Mesodermal cell (in vitro differentiated cells): ENCODE measurements at regions not wholly inside any gene's neighbourhood (a gene's known extent, or its start where the extent isn't known, plus 50 kb on each side); places are given as distances from the start of the nearest gene placed in this dataset.

Experiments
- H3K27ac ChIP-seq: 2 replicates; pipeline ENCODE4 v1.7.0; 2013; ENCODE audit warnings: mild to moderate bottlenecking, low read depth, low read length, moderate library complexity; ENCODE audit not compliant: severe bottlenecking
- H3K36me3 ChIP-seq: 2 replicates; pipeline ENCODE4 v1.7.1; 2013; ENCODE audit warnings: mild to moderate bottlenecking, low read length, moderate library complexity; ENCODE audit not compliant: control insufficient read depth, insufficient read depth
- H3K4me1 ChIP-seq: one replicate; pipeline ENCODE4 v1.7.1; 2013; ENCODE audit warnings: mild to moderate bottlenecking, low read length; ENCODE audit not compliant: insufficient read depth, control insufficient read depth, poor library complexity, severe bottlenecking
- H3K4me3 ChIP-seq: 2 replicates; pipeline ENCODE4 v1.7.0; 2013; ENCODE audit warnings: low read length, control low read depth, mild to moderate bottlenecking; ENCODE audit not compliant: insufficient read depth, poor library complexity, severe bottlenecking; ENCODE audit errors: extremely low read depth
- H3K9me3 ChIP-seq: 2 replicates; pipeline ENCODE4 v1.7.1; 2013; ENCODE audit warnings: mild to moderate bottlenecking, low read length, moderate library complexity; ENCODE audit not compliant: control insufficient read depth
- WGBS, 2 experiments: methylation state at CpG; one replicate each; pipeline ENCODE4 v1.1.5; 2013; ENCODE audit warnings: missing lambda C conversion rate in 2 of 2; ENCODE audit not compliant: insufficient coverage in 2 of 2; 5-methylcytosine and 5-hydroxymethylcytosine counted together

- 83 to 90% methylated on average over 2 of the region's 3 CpGs for WGBS, 2 experiments
- H3K27ac ChIP-seq, result no peak overlapping the region
- no peaks in the 10 kb centered on the region for H3K4me1 ChIP-seq
- H3K4me3 ChIP-seq, result no peak overlapping the region
- H3K36me3 ChIP-seq, result no peaks in the 10 kb centered on the region
- no peaks in the 10 kb centered on the region for H3K9me3 ChIP-seq
These were observed 904.2 kb upstream of the EDIL3 start for GRCh38 chr5:85288914-85289313.

- H3K9me3 ChIP-seq, result no peaks in the 10 kb centered on the region
- H3K36me3 ChIP-seq, result no peaks in the 10 kb centered on the region
- no peaks in the 10 kb centered on the region for H3K4me1 ChIP-seq
- no peak overlapping the region for H3K27ac ChIP-seq
- no peak overlapping the region for H3K4me3 ChIP-seq
- WGBS, 2 experiments, result 80 to 95% methylated on average over 3 to 4 of the region's 7 CpGs
These were observed 908.6 kb upstream of the EDIL3 start for GRCh38 chr5:85293145-85293785.

- Histone ChIP-seq H3K27ac (no peak overlapping the region), H3K9me3 (no peaks in the 10 kb centered on the region), H3K36me3 (no peaks in the 10 kb centered on the region), H3K4me3 (no peak overlapping the region), H3K4me1 (no peaks in the 10 kb centered on the region)
- no CpG with 5 or more reads among the region's 2 CpGs for WGBS, 2 experiments
These were observed 919.8 kb upstream of the EDIL3 start for GRCh38 chr5:85304524-85304923.

DNA sequence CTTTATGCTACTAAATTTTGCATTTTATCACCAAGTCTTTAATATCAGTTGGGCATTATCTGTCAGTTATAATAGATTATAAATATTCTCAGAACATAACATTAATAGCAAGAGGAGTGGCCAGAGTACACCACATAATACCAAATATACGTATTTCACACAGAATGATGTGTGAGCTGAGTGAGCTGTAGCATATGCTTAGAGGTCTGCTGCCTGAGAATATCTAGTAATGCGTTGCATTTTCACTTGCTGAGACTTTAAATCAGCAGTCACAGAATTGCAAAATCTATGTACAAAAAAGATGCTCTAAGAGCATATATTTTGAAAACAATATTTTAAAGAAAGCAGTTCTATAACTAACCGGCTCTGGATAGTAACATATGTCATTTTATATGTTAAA, 921.1 kb upstream of the EDIL3 start:
- Histone ChIP-seq H3K9me3 (no peaks in the 10 kb centered on the region), H3K4me3 (no peak overlapping the region), H3K36me3 (no peaks in the 10 kb centered on the region), H3K27ac (no peak overlapping the region), H3K4me1 (no peaks in the 10 kb centered on the region)
- WGBS, 2 experiments, result no CpG with 5 or more reads among the region's 3 CpGs

DNA sequence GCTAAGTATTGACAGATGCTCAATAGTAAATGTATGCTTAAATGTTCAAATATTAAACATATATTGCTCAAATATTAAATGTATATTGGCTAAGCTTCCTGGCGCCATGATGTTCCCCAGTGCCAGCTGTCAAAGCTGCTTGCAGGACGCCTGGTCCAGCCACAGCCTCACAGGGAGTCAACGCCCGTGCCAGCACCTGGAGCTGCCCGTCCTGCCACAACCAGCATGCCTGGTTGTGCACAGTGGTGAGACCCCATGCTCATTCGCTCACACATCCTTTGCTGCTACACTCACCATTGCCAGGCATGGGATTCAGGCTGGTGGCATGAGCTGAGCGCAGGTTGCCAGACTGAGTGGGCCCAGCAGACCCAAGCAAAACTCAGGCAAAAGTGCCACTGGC, 926.9 kb upstream of the EDIL3 start:
- no peak overlapping the region for H3K27ac ChIP-seq
- H3K4me3 ChIP-seq, result no peak overlapping the region
- H3K9me3 ChIP-seq, result no peaks in the 10 kb centered on the region
- H3K36me3 ChIP-seq, result no peaks in the 10 kb centered on the region
- no peaks in the 10 kb centered on the region for H3K4me1 ChIP-seq
- 82 to 86% methylated on average over 6 to 7 of the region's 7 CpGs for WGBS, 2 experiments

DNA sequence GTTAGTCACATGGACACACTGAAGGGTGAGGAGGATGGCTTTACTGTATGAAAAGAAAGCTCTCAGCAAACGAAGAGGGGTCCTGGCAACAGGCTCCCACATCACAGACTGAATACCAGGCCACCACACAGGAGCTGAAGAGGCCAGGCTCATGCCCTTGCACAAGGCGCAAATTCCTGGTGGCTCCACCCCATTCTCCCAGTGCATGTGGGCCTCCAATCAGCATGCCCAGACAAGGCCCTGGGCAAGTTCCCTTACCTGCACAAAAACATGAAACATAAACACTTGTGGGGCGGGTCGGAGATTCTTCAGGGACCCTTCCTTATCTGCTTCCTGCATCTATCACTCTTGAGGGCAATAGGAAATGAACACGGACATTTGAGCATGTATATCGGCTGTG, 935.8 kb upstream of the EDIL3 start:
- no peaks in the 10 kb centered on the region for H3K36me3 ChIP-seq
- no peaks in the 10 kb centered on the region for H3K9me3 ChIP-seq
- 81 to 90% methylated on average over 3 to 4 of the region's 6 CpGs for WGBS, 2 experiments
- no peaks in the 10 kb centered on the region for H3K4me1 ChIP-seq
- no peak overlapping the region for H3K4me3 ChIP-seq
- H3K27ac ChIP-seq, result no peak overlapping the region

GRCh38 chr5:85333276-85333675, 948.6 kb upstream of the EDIL3 start:
- Histone ChIP-seq H3K9me3 (no peaks in the 10 kb centered on the region), H3K4me1 (no peaks in the 10 kb centered on the region), H3K36me3 (no peaks in the 10 kb centered on the region), H3K4me3 (no peak overlapping the region), H3K27ac (no peak overlapping the region)
- 100% methylated on average over 1 of the region's 1 CpG for WGBS, 2 experiments

DNA sequence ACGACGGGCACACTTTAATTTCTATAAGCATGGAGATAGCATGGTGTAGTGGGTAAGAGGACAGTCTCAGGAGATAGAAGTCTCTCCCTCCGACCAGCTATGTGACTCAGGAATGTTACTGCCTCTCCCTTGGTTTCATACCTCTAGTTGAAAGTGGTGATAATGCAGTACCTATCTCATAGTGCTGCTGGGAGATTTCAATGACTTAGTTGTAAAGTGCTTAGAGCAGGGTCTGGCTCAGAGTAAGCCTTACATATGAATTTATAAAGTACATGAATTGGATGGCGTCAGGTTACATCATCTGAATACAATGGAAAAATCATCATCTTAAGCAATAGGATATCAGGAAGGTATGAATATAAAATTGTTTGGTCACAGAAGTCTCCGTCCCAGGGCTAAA, 952.8 kb upstream of the EDIL3 start:
- H3K9me3 ChIP-seq, result no peaks in the 10 kb centered on the region
- no peak overlapping the region for H3K27ac ChIP-seq
- no peaks in the 10 kb centered on the region for H3K36me3 ChIP-seq
- WGBS, 2 experiments, result no CpG with 5 or more reads among the region's 5 CpGs
- H3K4me3 ChIP-seq, result no peak overlapping the region
- no peaks in the 10 kb centered on the region for H3K4me1 ChIP-seq

GRCh38 chr5:85340790-85341189, 956.1 kb upstream of the EDIL3 start:
- no peaks in the 10 kb centered on the region for H3K9me3 ChIP-seq
- H3K4me3 ChIP-seq, result no peak overlapping the region
- no peak overlapping the region for H3K27ac ChIP-seq
- no peaks in the 10 kb centered on the region for H3K36me3 ChIP-seq
- H3K4me1 ChIP-seq, result no peaks in the 10 kb centered on the region

- no peaks in the 10 kb centered on the region for H3K4me1 ChIP-seq
- H3K4me3 ChIP-seq, result no peak overlapping the region
- H3K36me3 ChIP-seq, result no peaks in the 10 kb centered on the region
- no peaks in the 10 kb centered on the region for H3K9me3 ChIP-seq
- WGBS, 2 experiments, result 80% methylated on average over 1 of the region's 2 CpGs; no CpG with 5 or more reads in 1 of the 2 experiments
- H3K27ac ChIP-seq, result no peak overlapping the region
These were observed 961.1 kb upstream of the EDIL3 start for GRCh38 chr5:85345818-85346217.

DNA sequence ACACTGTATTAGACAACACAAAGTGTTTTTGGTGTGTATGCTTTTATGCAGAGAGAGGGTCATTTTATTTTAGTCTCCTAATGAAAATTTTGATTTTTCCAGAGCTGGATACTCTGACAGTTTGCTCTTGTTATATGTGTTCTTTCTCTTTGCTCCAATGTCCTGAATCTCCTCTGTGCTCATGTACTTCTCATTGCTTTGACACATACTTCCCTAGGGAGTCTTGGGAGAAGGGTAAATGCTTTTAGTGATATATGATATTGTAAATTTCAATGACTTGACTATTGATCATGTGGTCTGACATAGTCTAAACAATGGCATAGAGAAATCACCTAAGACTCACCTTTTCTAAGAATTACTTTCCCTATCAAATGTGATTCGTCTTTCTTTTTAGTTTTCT, 972.6 kb upstream of the EDIL3 start:
- Histone ChIP-seq H3K9me3 (no peaks in the 10 kb centered on the region), H3K4me3 (no peak overlapping the region), H3K4me1 (no peaks in the 10 kb centered on the region), H3K36me3 (no peaks in the 10 kb centered on the region), H3K27ac (no peak overlapping the region)
- WGBS, 2 experiments, result no CpG with 5 or more reads among the region's 1 CpG
